Ovary (tissue), 7 donors: ENCODE measurements at regions not wholly inside any gene's neighbourhood (a gene's known extent, or its start where the extent isn't known, plus 50 kb on each side); places are given as distances from the start of the nearest gene placed in this dataset.

Experiments
- DNase-seq, 5 donors: peaks; one replicate each; pipeline ENCODE4 v3.0.0-alpha.2; 2019 to 2020
- H3K27ac ChIP-seq, 2 donors: fragments of 200-600 bp; one replicate each; pipeline versions ENCODE4 v1.5.1 to v1.8.0; 2019 to 2022
- H3K27me3 ChIP-seq: fragments of 200-600 bp; one replicate; pipeline ENCODE4 v1.8.0; 2022
- H3K36me3 ChIP-seq: fragments of 200-600 bp; sonication (generic); one replicate; pipeline ENCODE4 v1.5.1; 2019
- H3K4me1 ChIP-seq: one replicate; pipeline ENCODE4 v1.8.1; 2013; ENCODE audit warnings: mild to moderate bottlenecking, moderate library complexity; ENCODE audit not compliant: insufficient read depth
- H3K4me3 ChIP-seq: fragments of 200-600 bp; sonication (generic); one replicate; pipeline ENCODE4 v1.5.1; 2017
- H3K9me3 ChIP-seq, 2 donors: fragments of 200-600 bp in 1 of 2; sonication (generic) in 1 of 2; one replicate each; pipeline versions ENCODE4 v1.5.1 to v1.8.1; 2013 to 2019; ENCODE audit warnings: mild to moderate bottlenecking in 1 of 2, moderate library complexity in 1 of 2
- EP300 ChIP-seq: sonication (generic); formaldehyde crosslinking; IDR thresholded peaks from one replicate; pipeline ENCODE4 v1.6.1; 2017; ENCODE audit warnings: antibody characterized with exemption
- POLR2A ChIP-seq: fragments of 450-650 bp; IDR thresholded peaks from one replicate; pipeline ENCODE4 v1.6.1; 2017; ENCODE audit warnings: antibody characterized with exemption, mild to moderate bottlenecking, moderate library complexity
- WGBS, 3 donors: extraction: QIAGEN DNeasy Blood & Tissue Kit in 1 of 3; methylation state at CpG; one replicate each; pipeline versions ENCODE4 v1.1.5 to v1.1.7; 2013 to 2017; 5-methylcytosine and 5-hydroxymethylcytosine counted together
- intact Hi-C, 4 donors: fragments of 100-400 bp; cut with DNase I; formaldehyde crosslinking; loops; one replicate each; pipeline versions ENCODE4 v1.11.0 to v1.15.1; 2022 to 2023
- TF ChIP-seq, protein P1 (sequence below), 3 donors: fragments of 450-650 bp in 2 of 3; fragments of 200-600 bp in 1 of 3; IDR thresholded peaks; one replicate each; pipeline versions ENCODE4 v1.5.1 to v1.8.0; 2016 to 2022; ENCODE audit warnings: antibody characterized with exemption in 3 of 3, mild to moderate bottlenecking in 1 of 3
- donor health status: DM: no; HTN: no; CAD: no; lungs with moderate emphysema.
- donor health status: DM: no; HTN: no; CAD: no.
- donor health status: Bipolar disorder and iron deficiency.
- donor health status: DM: no; HTN: no; CAD: no.
- donor health status: DM: yes; HTN: yes; CAD: no.

GRCh38 chr14:104328607-104329006 is 190.2 kb downstream of the KIF26A start:
- Histone ChIP-seq H3K27me3 (no peaks in the 10 kb centered on the region), H3K27ac (no peak overlapping the region), H3K4me3 (no peak overlapping the region), H3K9me3 (no peaks in the 10 kb centered on the region), H3K4me1 (peaks cover 2% of the 10 kb centered on the region), H3K36me3 (no peaks in the 10 kb centered on the region)
- TF ChIP-seq EP300 (no peak), POLR2A (no peak)
- TF ChIP-seq, protein P1, sequence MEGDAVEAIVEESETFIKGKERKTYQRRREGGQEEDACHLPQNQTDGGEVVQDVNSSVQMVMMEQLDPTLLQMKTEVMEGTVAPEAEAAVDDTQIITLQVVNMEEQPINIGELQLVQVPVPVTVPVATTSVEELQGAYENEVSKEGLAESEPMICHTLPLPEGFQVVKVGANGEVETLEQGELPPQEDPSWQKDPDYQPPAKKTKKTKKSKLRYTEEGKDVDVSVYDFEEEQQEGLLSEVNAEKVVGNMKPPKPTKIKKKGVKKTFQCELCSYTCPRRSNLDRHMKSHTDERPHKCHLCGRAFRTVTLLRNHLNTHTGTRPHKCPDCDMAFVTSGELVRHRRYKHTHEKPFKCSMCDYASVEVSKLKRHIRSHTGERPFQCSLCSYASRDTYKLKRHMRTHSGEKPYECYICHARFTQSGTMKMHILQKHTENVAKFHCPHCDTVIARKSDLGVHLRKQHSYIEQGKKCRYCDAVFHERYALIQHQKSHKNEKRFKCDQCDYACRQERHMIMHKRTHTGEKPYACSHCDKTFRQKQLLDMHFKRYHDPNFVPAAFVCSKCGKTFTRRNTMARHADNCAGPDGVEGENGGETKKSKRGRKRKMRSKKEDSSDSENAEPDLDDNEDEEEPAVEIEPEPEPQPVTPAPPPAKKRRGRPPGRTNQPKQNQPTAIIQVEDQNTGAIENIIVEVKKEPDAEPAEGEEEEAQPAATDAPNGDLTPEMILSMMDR (IDR thresholded peaks at IDR 0.05) = no peak
- peak in 1 of 5 donors; percentile 20 for DNase-seq
- WGBS, 3 donors = 54 to 71% (median 63%) methylated on average over 5 of the region's 5 CpGs
- intact Hi-C loops = no loop called here

DNA sequence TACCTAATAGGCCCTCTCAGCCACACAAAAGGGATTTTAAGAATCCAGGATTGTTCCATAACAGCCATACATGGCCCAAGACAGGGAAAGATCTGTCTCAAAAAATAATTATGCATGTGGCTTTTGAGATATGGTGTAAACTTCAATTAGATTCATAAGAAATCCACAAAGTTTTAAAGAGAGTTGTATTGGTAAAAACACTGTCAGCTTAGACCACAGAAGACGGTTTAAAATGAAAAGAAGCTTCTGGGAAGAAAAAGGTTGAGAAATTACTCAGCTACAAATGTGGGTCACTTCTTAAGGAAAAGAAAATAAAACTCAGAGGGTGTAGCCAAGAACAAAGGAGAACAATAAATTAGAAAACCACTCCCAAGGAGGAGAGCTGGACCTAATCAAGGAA is 191.4 kb downstream of the KIF26A start:
- TF ChIP-seq, protein P1 (IDR thresholded peaks at IDR 0.05) = no peak
- no peak for TF ChIP-seq POLR2A
- no peak for TF ChIP-seq EP300
- no peak overlapping the region for H3K27ac ChIP-seq
- peaks cover 2% of the 10 kb centered on the region for H3K4me1 ChIP-seq
- intact Hi-C loops = no loop called here
- no peaks in the 10 kb centered on the region for H3K9me3 ChIP-seq
- H3K4me3 ChIP-seq = no peak overlapping the region
- H3K36me3 ChIP-seq = no peaks in the 10 kb centered on the region
- WGBS, 3 donors = 84 to 95% (median 92%) methylated on average over 1 of the region's 1 CpG
- H3K27me3 ChIP-seq = no peaks in the 10 kb centered on the region
- no peak for DNase-seq

DNA sequence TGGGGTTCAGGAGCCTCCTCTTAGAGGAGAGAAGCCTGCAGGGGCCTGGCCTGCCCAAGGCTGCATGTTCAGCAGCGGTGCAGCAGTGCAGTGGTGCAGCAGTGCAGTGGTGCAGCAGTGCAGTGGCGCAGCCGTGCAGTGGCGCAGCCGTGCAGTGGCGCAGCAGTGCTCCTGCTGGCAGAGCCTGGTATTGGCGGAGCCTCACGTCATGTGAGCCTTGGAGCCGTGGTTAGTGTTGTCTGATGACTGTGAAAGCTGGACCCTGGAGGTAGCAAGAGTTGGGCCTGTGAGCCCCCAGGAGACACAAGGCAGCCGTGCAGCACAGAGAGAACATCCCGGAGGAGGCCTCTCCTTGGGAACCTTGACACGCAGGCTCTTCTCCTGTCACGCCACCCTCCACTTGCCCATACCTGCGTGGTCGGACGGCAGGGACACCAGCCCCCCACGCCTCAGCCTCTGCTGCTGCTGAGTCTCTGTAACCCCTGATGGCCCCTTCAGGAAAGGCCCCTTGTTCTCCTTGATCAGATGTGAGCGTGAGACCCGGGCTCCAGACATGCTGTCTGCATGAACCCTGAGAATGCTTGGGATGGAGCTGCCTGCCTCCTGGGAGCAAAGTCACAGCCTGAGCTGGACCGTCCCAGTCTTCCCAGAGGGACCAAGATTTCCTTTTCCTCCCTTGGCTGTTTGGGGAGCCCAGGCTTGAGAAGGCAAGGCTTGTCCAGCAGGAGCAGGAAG is 193.7 kb downstream of the KIF26A start:
- Histone ChIP-seq H3K9me3 (no peaks in the 10 kb centered on the region), H3K4me3 (no peak overlapping the region), H3K27ac (no peak overlapping the region), H3K27me3 (no peaks in the 10 kb centered on the region), H3K4me1 (peaks cover 2% of the 10 kb centered on the region), H3K36me3 (no peaks in the 10 kb centered on the region)
- intact Hi-C loops = no loop called here
- peak in 1 of 5 donors; percentile 12 for DNase-seq
- TF ChIP-seq POLR2A (no peak), EP300 (no peak)
- TF ChIP-seq, protein P1 (IDR thresholded peaks at IDR 0.05) = no peak
- 87 to 91% (median 88%) methylated on average over 19 to 20 of the region's 20 CpGs for WGBS, 3 donors

- peak in 2 of 5 donors; percentile 9 to 19 for DNase-seq
- intact Hi-C loops = no loop called here
- Histone ChIP-seq H3K27ac (no peak overlapping the region), H3K4me1 (peaks cover 2% of the 10 kb centered on the region), H3K27me3 (no peaks in the 10 kb centered on the region), H3K36me3 (no peaks in the 10 kb centered on the region), H3K9me3 (no peaks in the 10 kb centered on the region), H3K4me3 (no peak overlapping the region)
- TF ChIP-seq EP300 (no peak), POLR2A (no peak)
- TF ChIP-seq, protein P1 (IDR thresholded peaks at IDR 0.05) = no peak
- WGBS, 3 donors = 73 to 78% (median 74%) methylated on average over 15 of the region's 15 CpGs
Measured at GRCh38 chr14:104332634-104333270, 194.4 kb downstream of the KIF26A start.
